A673 (cell line): ENCODE measurements at regions not wholly inside any gene's neighbourhood (a gene's known extent, or its start where the extent isn't known, plus 50 kb on each side); places are given as distances from the start of the nearest gene placed in this dataset.

ENCODE experiments used
- BruUV-seq: library from RNA; stranded (reverse); fragments of 400-500 nt; replicated peaks from 2 replicates; lab custom pipeline; 2021; lab: Mats Ljungman, UMichigan
- CTCF ChIA-PET: fragments of 300-600 bp; sonication (Branson Sonifier 250); formaldehyde crosslinking; loops from one replicate; lab custom pipeline; 2022; ENCODE audit warnings: antibody characterized with exemption; lab: Charles Lee
- POLR2A ChIA-PET: fragments of 300-600 bp; sonication (Branson Sonifier 250); formaldehyde crosslinking; loops from one replicate; lab custom pipeline; 2022; ENCODE audit warnings: antibody characterized with exemption; ENCODE audit not compliant: low non-redundant PET; lab: Charles Lee
- DNase-seq: peaks from one replicate; pipeline ENCODE4 v3.0.0-alpha.2; 2015; ENCODE audit warnings: low spot score
- H3K27ac ChIP-seq: fragments of 200-600 bp; sonication (generic); 2 replicates; pipeline ENCODE4 v1.5.1; 2016; ENCODE audit warnings: mixed run types, low read depth, mild to moderate bottlenecking, mixed read lengths, antibody characterized with exemption, low read length; ENCODE audit not compliant: poor library complexity, severe bottlenecking
- H3K27me3 ChIP-seq: fragments of 200-600 bp; sonication (generic); replicated peaks from 2 replicates; pipeline ENCODE4 v1.6.1; 2017; ENCODE audit warnings: mixed run types, low read depth, mild to moderate bottlenecking, mixed read lengths, antibody characterized with exemption, low read length; ENCODE audit not compliant: insufficient read depth, poor library complexity
- H3K36me3 ChIP-seq: fragments of 200-600 bp; sonication (generic); 2 replicates; pipeline ENCODE4 v1.6.1; 2016; ENCODE audit warnings: mixed run types, mild to moderate bottlenecking, mixed read lengths, antibody characterized with exemption, low read length; ENCODE audit not compliant: insufficient read depth, poor library complexity, severe bottlenecking
- H3K4me1 ChIP-seq: fragments of 200-600 bp; sonication (generic); 2 replicates; pipeline ENCODE4 v1.6.1; 2017; ENCODE audit warnings: mixed run types, mild to moderate bottlenecking, mixed read lengths, antibody characterized with exemption, low read length; ENCODE audit not compliant: insufficient read depth, poor library complexity, severe bottlenecking
- H3K4me3 ChIP-seq: fragments of 200-600 bp; sonication (generic); 2 replicates; pipeline ENCODE4 v1.5.1; 2016; ENCODE audit warnings: low read depth, mixed run types, mild to moderate bottlenecking, mixed read lengths, low read length; ENCODE audit not compliant: poor library complexity, severe bottlenecking
- H3K9me3 ChIP-seq: fragments of 200-600 bp; sonication (generic); 2 replicates; pipeline ENCODE4 v1.6.1; 2016; ENCODE audit warnings: mixed run types, low read depth, mild to moderate bottlenecking, mixed read lengths, antibody characterized with exemption, low read length; ENCODE audit not compliant: poor library complexity, severe bottlenecking
- EZH2 ChIP-seq: fragments of 200-600 bp; sonication (generic); IDR thresholded peaks from 2 replicates; pipeline ENCODE4 v1.6.1; 2017; ENCODE audit warnings: borderline replicate concordance, low read depth, mild to moderate bottlenecking, mixed read lengths, antibody characterized with exemption, low read length; ENCODE audit not compliant: poor library complexity, severe bottlenecking
- intact Hi-C: fragments of 100-400 bp; cut with micrococcal nuclease; formaldehyde crosslinking; loops from one replicate; pipeline ENCODE4 v1.10.0; 2022; ENCODE audit not compliant: unreplicated experiment
- TF ChIP-seq, protein P1 (sequence below): fragments of 300-800, 200-600 bp; sonication (generic); conservative IDR thresholded peaks from 2 replicates; pipeline ENCODE4 v1.5.1; 2017; ENCODE audit warnings: low read depth, mild to moderate bottlenecking, antibody characterized with exemption, low read length, moderate library complexity, mixed read lengths

DNA sequence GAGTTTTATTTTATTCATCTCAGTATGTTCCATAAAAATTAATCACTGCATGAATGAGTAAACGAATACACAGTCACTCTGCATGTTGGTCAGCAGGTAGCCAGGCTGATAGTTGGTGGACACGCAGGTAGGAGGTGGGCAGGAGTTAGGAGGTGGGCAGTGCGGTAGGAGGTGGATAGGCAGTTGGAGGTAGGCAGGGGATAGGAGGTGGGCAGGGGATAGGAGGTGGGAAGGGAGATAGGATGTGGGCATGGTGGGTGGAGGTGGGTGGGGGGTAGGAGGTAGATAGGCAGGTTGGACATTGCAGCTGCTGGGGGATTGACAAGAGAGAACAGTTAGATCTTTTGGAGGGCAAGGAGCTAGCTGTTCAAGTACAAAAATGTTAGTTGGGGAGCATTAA is 322.7 kb downstream of the PTPRU start:
- TF ChIP-seq EZH2, result no peak
- TF ChIP-seq, protein P1, sequence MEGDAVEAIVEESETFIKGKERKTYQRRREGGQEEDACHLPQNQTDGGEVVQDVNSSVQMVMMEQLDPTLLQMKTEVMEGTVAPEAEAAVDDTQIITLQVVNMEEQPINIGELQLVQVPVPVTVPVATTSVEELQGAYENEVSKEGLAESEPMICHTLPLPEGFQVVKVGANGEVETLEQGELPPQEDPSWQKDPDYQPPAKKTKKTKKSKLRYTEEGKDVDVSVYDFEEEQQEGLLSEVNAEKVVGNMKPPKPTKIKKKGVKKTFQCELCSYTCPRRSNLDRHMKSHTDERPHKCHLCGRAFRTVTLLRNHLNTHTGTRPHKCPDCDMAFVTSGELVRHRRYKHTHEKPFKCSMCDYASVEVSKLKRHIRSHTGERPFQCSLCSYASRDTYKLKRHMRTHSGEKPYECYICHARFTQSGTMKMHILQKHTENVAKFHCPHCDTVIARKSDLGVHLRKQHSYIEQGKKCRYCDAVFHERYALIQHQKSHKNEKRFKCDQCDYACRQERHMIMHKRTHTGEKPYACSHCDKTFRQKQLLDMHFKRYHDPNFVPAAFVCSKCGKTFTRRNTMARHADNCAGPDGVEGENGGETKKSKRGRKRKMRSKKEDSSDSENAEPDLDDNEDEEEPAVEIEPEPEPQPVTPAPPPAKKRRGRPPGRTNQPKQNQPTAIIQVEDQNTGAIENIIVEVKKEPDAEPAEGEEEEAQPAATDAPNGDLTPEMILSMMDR, result no peak
- no peak for DNase-seq
- H3K27me3 ChIP-seq, result no peaks in the 10 kb centered on the region
- H3K36me3 ChIP-seq, result no peaks in the 10 kb centered on the region
- no peak overlapping the region for H3K4me3 ChIP-seq
- intact Hi-C loops, result no loop called here
- no TSS peak for BruUV-seq
- CTCF ChIA-PET, result no interaction called here
- POLR2A ChIA-PET, result no interaction called here
- no peak overlapping the region for H3K27ac ChIP-seq
- H3K9me3 ChIP-seq, result peaks cover 13% of the 10 kb centered on the region
- H3K4me1 ChIP-seq, result no peaks in the 10 kb centered on the region

DNA sequence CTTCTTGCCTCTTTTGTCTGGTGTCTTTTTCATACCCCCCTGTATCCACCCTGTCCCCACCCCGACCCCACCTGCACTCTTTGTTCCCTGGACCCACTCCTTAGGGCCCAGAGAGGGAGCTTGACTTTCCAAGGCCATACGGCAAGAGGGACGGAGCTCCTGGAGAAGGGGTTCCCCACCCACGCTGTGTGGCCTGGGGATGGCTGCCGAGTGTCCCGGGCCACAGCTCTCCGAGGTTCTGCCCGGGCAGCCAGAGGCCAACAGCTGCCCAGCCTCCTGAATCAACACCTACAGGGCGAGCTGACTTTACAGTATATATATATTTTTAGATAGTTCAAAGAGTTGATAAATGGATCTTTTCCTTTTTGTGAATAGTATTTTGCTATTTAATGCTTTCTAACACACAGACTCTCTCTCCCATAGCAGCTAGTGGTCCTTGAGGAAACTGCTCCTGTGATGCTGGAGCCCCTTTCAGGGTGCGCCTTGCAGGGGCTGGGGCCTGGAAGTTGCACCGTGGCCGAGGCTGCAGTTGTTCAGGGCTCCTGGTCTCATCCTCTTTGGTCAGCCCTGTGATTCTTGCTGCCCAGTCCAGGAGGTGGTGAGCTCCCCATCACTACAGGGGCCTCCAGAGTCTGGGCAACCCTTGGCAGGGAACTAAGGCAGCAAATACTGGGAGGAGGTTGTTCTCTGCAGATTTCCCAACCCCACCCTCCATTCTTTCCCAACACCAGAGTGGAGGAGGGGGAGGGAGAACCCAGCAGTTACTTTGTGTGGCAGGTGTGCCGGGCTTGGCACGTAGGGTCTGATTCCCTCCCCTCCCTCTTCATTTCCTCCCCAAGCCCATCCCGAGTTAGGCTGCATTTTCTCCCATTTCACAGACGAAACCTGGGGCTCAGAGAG is 321.6 kb downstream of the PTPRU start:
- Histone ChIP-seq H3K4me1 (no peaks in the 10 kb centered on the region), H3K27ac (no peak overlapping the region), H3K4me3 (no peak overlapping the region), H3K9me3 (peaks cover 8% of the 10 kb centered on the region), H3K36me3 (no peaks in the 10 kb centered on the region), H3K27me3 (no peaks in the 10 kb centered on the region)
- no TSS peak for BruUV-seq
- TF ChIP-seq EZH2, result no peak
- TF ChIP-seq, protein P1, result no peak
- ChIA-PET CTCF (no interaction called here), POLR2A (no interaction called here)
- DNase-seq, result no peak
- intact Hi-C loops, result no loop called here

DNA sequence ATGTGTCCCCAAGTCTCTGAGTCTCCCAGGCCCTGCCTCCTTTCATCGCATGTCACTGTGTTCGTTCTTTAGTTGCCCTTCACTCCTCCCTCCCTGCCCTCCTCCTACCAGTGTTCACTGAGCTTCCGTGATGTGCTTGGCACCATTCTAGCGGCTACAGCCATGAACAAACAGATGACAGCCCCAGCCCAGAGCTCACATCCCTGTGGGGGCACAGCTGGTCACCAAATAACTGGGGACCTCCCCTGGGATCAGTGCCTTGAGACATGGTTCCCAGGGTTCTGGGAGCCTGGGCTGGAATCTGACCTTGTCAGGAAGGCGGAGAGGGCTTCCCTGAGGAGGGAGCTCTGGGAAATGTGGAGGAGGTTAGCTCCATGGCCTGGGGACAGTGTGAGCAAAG is 320.7 kb downstream of the PTPRU start:
- Histone ChIP-seq H3K9me3 (no peaks in the 10 kb centered on the region), H3K4me1 (no peaks in the 10 kb centered on the region), H3K27ac (no peak overlapping the region), H3K27me3 (no peaks in the 10 kb centered on the region), H3K4me3 (no peak overlapping the region), H3K36me3 (no peaks in the 10 kb centered on the region)
- ChIA-PET POLR2A (no interaction called here), CTCF (no interaction called here)
- no peak for TF ChIP-seq EZH2
- TF ChIP-seq, protein P1, result no peak
- BruUV-seq, result no TSS peak
- DNase-seq, result no peak
- intact Hi-C loops, result no loop called here
